Mesenchymal stem cell (in vitro differentiated cells and primary cell): ENCODE measurements at regions not wholly inside any gene's neighbourhood (a gene's known extent, or its start where the extent isn't known, plus 50 kb on each side); places are given as distances from the start of the nearest gene placed in this dataset.

ENCODE experiments used
- DNase-seq: peaks from one replicate; pipeline ENCODE4 v3.0.0-alpha.2; 2013
- H2AFZ ChIP-seq: one replicate; pipeline ENCODE4 v1.6.1; 2013; ENCODE audit warnings: low read depth, mild to moderate bottlenecking, control low read depth, inconsistent platforms, low read length, moderate library complexity
- H2AK5ac ChIP-seq: 2 replicates; pipeline ENCODE4 v1.6.1; 2013; ENCODE audit warnings: low read length, moderate library complexity, mild to moderate bottlenecking, inconsistent platforms; ENCODE audit not compliant: severe bottlenecking
- H2BK120ac ChIP-seq: one replicate; pipeline ENCODE4 v1.6.1; 2013; ENCODE audit warnings: low read depth, mild to moderate bottlenecking, inconsistent platforms, low read length, moderate library complexity
- H2BK12ac ChIP-seq, 2 experiments: one replicate each; pipeline ENCODE4 v1.6.1; 2013; ENCODE audit warnings: inconsistent platforms in 2 of 2, low read length in 2 of 2, mild to moderate bottlenecking in 2 of 2, moderate library complexity in 2 of 2, control low read depth in 1 of 2
- H2BK15ac ChIP-seq: one replicate; pipeline ENCODE4 v1.6.1; 2013; ENCODE audit warnings: mild to moderate bottlenecking, low read depth, inconsistent platforms; ENCODE audit not compliant: poor library complexity, severe bottlenecking
- H2BK5ac ChIP-seq: 2 replicates; pipeline ENCODE4 v1.6.1; 2013; ENCODE audit warnings: low read depth, mild to moderate bottlenecking, low read length, control low read depth, inconsistent platforms; ENCODE audit not compliant: poor library complexity, severe bottlenecking
- H3K14ac ChIP-seq, 2 experiments: one replicate each; pipeline ENCODE4 v1.6.1; 2013; ENCODE audit warnings: inconsistent platforms in 2 of 2, low read length in 2 of 2, control low read depth in 1 of 2, mild to moderate bottlenecking in 1 of 2, moderate library complexity in 1 of 2
- H3K18ac ChIP-seq, 2 experiments: one replicate each; pipeline ENCODE4 v1.6.1; 2013; ENCODE audit warnings: inconsistent platforms in 2 of 2, low read length in 2 of 2, control low read depth in 1 of 2, low read depth in 1 of 2, mild to moderate bottlenecking in 1 of 2
- H3K23ac ChIP-seq, 2 experiments: one replicate each; pipeline ENCODE4 v1.6.1; 2013; ENCODE audit warnings: inconsistent platforms in 2 of 2, low read length in 2 of 2, mild to moderate bottlenecking in 2 of 2, moderate library complexity in 2 of 2, control low read depth in 1 of 2
- H3K27ac ChIP-seq: 2 replicates; pipeline ENCODE4 v1.5.1; 2013; ENCODE audit warnings: mild to moderate bottlenecking, moderate library complexity, low read length, control low read depth, inconsistent platforms; ENCODE audit not compliant: poor library complexity, severe bottlenecking
- H3K27me3 ChIP-seq, 2 experiments: 2 replicates each; pipeline versions ENCODE4 v1.6.1 to v1.7.0; 2013; ENCODE audit warnings: low read length in 2 of 2, mild to moderate bottlenecking in 2 of 2, moderate library complexity in 2 of 2, control low read depth in 1 of 2, inconsistent platforms in 1 of 2; ENCODE audit not compliant: control insufficient read depth in 1 of 2, insufficient read depth in 1 of 2
- H3K36me3 ChIP-seq, 2 experiments: 2 replicates each; pipeline versions ENCODE4 v1.6.1 to v1.7.0; 2013; ENCODE audit warnings: low read length in 2 of 2, control low read depth in 1 of 2, inconsistent platforms in 1 of 2, low read depth in 1 of 2, mild to moderate bottlenecking in 1 of 2; ENCODE audit not compliant: insufficient read depth in 2 of 2, control insufficient read depth in 1 of 2
- H3K4ac ChIP-seq, 2 experiments: one replicate each; pipeline ENCODE4 v1.6.1; 2013; ENCODE audit warnings: inconsistent platforms in 2 of 2, low read length in 2 of 2, mild to moderate bottlenecking in 2 of 2, moderate library complexity in 2 of 2, control low read depth in 1 of 2, low read depth in 1 of 2
- H3K4me1 ChIP-seq: 2 replicates; pipeline ENCODE4 v1.6.1; 2013; ENCODE audit warnings: low read depth, low read length, control low read depth; ENCODE audit not compliant: control insufficient read depth, insufficient read depth
- H3K4me2 ChIP-seq: 2 replicates; pipeline ENCODE4 v1.6.1; 2013; ENCODE audit warnings: low read length, mild to moderate bottlenecking, inconsistent platforms; ENCODE audit not compliant: poor library complexity, severe bottlenecking
- H3K4me3 ChIP-seq, 2 experiments: 2 replicates each; pipeline versions ENCODE4 v1.5.1 to v1.7.0; 2013; ENCODE audit warnings: low read length in 2 of 2, mild to moderate bottlenecking in 2 of 2, control low read depth in 1 of 2, low read depth in 1 of 2; ENCODE audit not compliant: insufficient read depth in 1 of 2
- H3K79me1 ChIP-seq: replicated peaks from 2 replicates; pipeline ENCODE4 v1.6.1; 2013; ENCODE audit warnings: mild to moderate bottlenecking, control low read depth, low read length, inconsistent platforms; ENCODE audit not compliant: poor library complexity, severe bottlenecking
- H3K9ac ChIP-seq: 2 replicates; pipeline ENCODE4 v1.7.0; 2013; ENCODE audit warnings: mild to moderate bottlenecking, low read length, moderate library complexity
- H3K9me3 ChIP-seq: 2 replicates; pipeline ENCODE4 v1.7.0; 2013; ENCODE audit warnings: mild to moderate bottlenecking, low read length; ENCODE audit not compliant: control insufficient read depth
- H4K8ac ChIP-seq: one replicate; pipeline ENCODE4 v1.6.1; 2013; ENCODE audit warnings: inconsistent platforms, mild to moderate bottlenecking, low read length, moderate library complexity
- H4K91ac ChIP-seq: one replicate; pipeline ENCODE4 v1.6.1; 2013; ENCODE audit warnings: mild to moderate bottlenecking, low read length, inconsistent platforms
- WGBS: methylation state at CpG from one replicate; pipeline ENCODE4 v1.1.7; 2013; ENCODE audit warnings: mixed read lengths; 5-methylcytosine and 5-hydroxymethylcytosine counted together

DNA sequence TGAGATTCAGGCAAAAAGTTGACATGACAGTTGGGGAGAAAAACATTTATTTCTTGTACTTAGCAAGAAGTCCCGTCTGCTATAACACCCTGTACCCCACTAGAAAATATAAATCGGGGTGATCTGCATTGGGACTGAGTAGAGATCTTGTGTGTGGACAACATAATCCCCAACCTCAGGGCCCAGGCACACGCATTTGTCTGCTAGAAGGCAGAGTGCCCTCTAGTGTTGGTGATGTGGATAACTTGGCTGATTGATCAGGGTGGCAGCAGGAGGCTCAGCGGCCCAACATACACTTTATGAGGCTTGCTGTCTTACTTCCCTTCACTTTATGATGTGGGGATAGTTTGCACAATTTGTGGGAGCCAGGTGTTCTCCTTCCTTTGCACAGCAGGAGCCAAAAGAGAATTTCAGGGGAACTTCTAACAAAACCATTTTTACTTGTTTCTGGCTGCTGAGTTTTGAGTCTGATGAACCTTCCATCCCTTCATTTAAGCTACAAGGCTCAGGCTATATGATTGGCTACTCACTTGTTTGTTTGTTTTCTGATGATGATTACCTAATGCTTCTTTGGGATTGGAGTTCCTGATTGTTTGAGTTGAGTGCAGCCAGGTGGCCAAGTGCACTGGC is 263.2 kb downstream of the DMAC1 start:
- WGBS, result 27% methylated on average over 2 of the region's 4 CpGs
- Histone ChIP-seq H2BK15ac (no peak overlapping the region), H3K18ac (no peak overlapping the region), H4K91ac (no peak overlapping the region), H3K9ac (no peak overlapping the region), H2BK5ac (no peak overlapping the region), H3K27ac (no peak overlapping the region), H3K4me2 (no peak overlapping the region), H2AK5ac (no peak overlapping the region), H3K36me3 (no peaks in the 10 kb centered on the region), H3K4me1 (no peaks in the 10 kb centered on the region), H3K4me3 (no peak overlapping the region), H3K14ac (no peak overlapping the region), H2BK120ac (no peak overlapping the region), H4K8ac (no peak overlapping the region), H2BK12ac (no peak overlapping the region), H3K27me3 (peaks cover 0 to 13% of the 10 kb centered on the region in 2 experiments), H3K23ac (no peak overlapping the region), H3K9me3 (no peaks in the 10 kb centered on the region), H3K4ac (no peak overlapping the region), H3K79me1 (no peaks in the 10 kb centered on the region), H2AFZ (no peak overlapping the region)
- peak; percentile 56 for DNase-seq

GRCh38 chr9:7534211-7534935 is 265.2 kb downstream of the DMAC1 start:
- Histone ChIP-seq H3K4ac (no peak overlapping the region), H3K27ac (no peak overlapping the region), H2BK5ac (no peak overlapping the region), H4K91ac (no peak overlapping the region), H3K79me1 (no peaks in the 10 kb centered on the region), H3K18ac (no peak overlapping the region), H3K23ac (no peak overlapping the region), H3K9ac (no peak overlapping the region), H3K4me2 (no peak overlapping the region), H2AFZ (no peak overlapping the region), H3K14ac (no peak overlapping the region), H2AK5ac (no peak overlapping the region), H2BK120ac (no peak overlapping the region), H3K9me3 (no peaks in the 10 kb centered on the region), H3K4me3 (no peak overlapping the region), H2BK15ac (no peak overlapping the region), H3K36me3 (no peaks in the 10 kb centered on the region), H3K4me1 (no peaks in the 10 kb centered on the region), H2BK12ac (no peak overlapping the region), H3K27me3 (peaks cover 0 to 5% of the 10 kb centered on the region in 2 experiments), H4K8ac (no peak overlapping the region)
- WGBS, result 91% methylated on average over 5 of the region's 5 CpGs
- DNase-seq, result no peak

DNA sequence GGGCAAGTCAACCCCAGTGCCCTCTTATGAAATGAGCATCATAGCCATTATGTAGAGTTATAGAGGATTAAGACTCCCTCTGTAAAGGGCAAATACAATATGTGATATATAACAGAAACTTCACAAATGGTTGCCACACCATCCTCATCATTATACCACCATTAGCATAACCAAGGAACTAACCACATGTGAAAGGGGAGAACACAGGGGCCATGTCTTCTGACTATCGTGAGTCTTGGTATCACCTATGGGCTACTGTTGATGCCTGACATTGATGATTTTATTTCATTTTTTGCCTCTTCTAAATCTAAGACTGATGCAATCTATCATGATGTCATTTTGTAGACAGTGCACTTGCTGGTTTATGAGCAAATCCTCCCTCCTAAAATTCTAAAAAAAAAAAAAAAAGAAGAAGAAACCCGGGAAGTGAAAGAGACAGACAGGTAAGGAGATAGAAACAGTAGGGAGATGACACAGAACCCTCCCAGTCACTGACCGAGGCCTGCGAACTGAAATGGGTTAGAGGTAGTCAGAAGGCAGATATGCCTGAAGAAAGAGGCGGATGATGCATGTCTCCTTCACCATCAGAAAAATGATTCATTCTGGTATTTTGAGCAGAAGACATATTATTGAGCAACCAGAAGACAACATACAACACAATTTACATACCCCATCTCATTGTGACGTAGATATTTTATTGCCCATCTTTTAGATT is 266.0 kb downstream of the DMAC1 start:
- no peak for DNase-seq
- Histone ChIP-seq H2BK120ac (no peak overlapping the region), H3K36me3 (no peaks in the 10 kb centered on the region), H3K27me3 (no peaks in the 10 kb centered on the region), H3K4me1 (no peaks in the 10 kb centered on the region), H3K9me3 (no peaks in the 10 kb centered on the region), H4K8ac (no peak overlapping the region), H3K14ac (no peak overlapping the region), H4K91ac (no peak overlapping the region), H2AFZ (no peak overlapping the region), H3K79me1 (no peaks in the 10 kb centered on the region), H2BK15ac (no peak overlapping the region), H3K4ac (no peak overlapping the region), H2AK5ac (no peak overlapping the region), H3K27ac (no peak overlapping the region), H3K4me2 (no peak overlapping the region), H3K4me3 (no peak overlapping the region), H3K23ac (no peak overlapping the region), H3K9ac (no peak overlapping the region), H3K18ac (no peak overlapping the region), H2BK12ac (no peak overlapping the region), H2BK5ac (no peak overlapping the region)
- WGBS, result 86% methylated on average over 4 of the region's 6 CpGs

GRCh38 chr9:7523426-7524043 is 276.0 kb downstream of the DMAC1 start:
- no peaks in the 10 kb centered on the region for H3K36me3 ChIP-seq
- H3K18ac ChIP-seq, result no peak overlapping the region
- 48% methylated on average over 3 of the region's 5 CpGs for WGBS
- no peak overlapping the region for H4K8ac ChIP-seq
- no peak overlapping the region for H2BK15ac ChIP-seq
- H3K79me1 ChIP-seq, result no peaks in the 10 kb centered on the region
- H3K4me3 ChIP-seq, result no peak overlapping the region
- no peak for DNase-seq
- H4K91ac ChIP-seq, result no peak overlapping the region
- no peak overlapping the region for H3K14ac ChIP-seq
- no peak overlapping the region for H2AFZ ChIP-seq
- H2BK5ac ChIP-seq, result no peak overlapping the region
- no peaks in the 10 kb centered on the region for H3K4me1 ChIP-seq
- no peak overlapping the region for H2BK120ac ChIP-seq
- H3K27me3 ChIP-seq, result peaks cover 0 to 6% of the 10 kb centered on the region in 2 experiments
- no peak overlapping the region for H3K9ac ChIP-seq
- no peak overlapping the region for H2AK5ac ChIP-seq
- no peaks in the 10 kb centered on the region for H3K9me3 ChIP-seq
- H2BK12ac ChIP-seq, result no peak overlapping the region
- H3K4ac ChIP-seq, result no peak overlapping the region
- no peak overlapping the region for H3K23ac ChIP-seq
- H3K27ac ChIP-seq, result no peak overlapping the region
- no peak overlapping the region for H3K4me2 ChIP-seq
